HuH-7.5 (cell line): ENCODE measurements at regions not wholly inside any gene's neighbourhood (a gene's known extent, or its start where the extent isn't known, plus 50 kb on each side); places are given as distances from the start of the nearest gene placed in this dataset.
"Not testable (repeated sequence)": the region's sequence is repeated elsewhere in the genome, so short reads cannot be mapped to it uniquely, and the experiment has no call there.

Experiments used
- DNase-seq: peaks from one replicate; pipeline ENCODE4 v3.0.0; 2011; ENCODE audit warnings: low spot score

GRCh38 chr3:80618295-80619256 lies 850.8 kb upstream of the ROBO1 start:
- no peak for DNase-seq

- no peak for DNase-seq
Observed at GRCh38 chr3:80612366-80612765, 844.6 kb upstream of the ROBO1 start.

GRCh38 chr3:80608072-80608471 lies 840.3 kb upstream of the ROBO1 start:
- DNase-seq: not testable (repeated sequence)

- DNase-seq: no peak
Observed at GRCh38 chr3:80606073-80606472, 838.3 kb upstream of the ROBO1 start.

GRCh38 chr3:80601479-80601878 lies 833.7 kb upstream of the ROBO1 start:
- DNase-seq: no peak

- no peak for DNase-seq
Observed at GRCh38 chr3:80592792-80593191, 825.0 kb upstream of the ROBO1 start.

- no peak for DNase-seq
Observed at GRCh38 chr3:80586338-80586737, 818.5 kb upstream of the ROBO1 start.

GRCh38 chr3:80580146-80580545 lies 812.3 kb upstream of the ROBO1 start:
- DNase-seq: no peak

- DNase-seq: no peak
Observed at GRCh38 chr3:80564391-80564790, 796.6 kb upstream of the ROBO1 start.

- DNase-seq: no peak
Observed at GRCh38 chr3:80559701-80560100, 791.9 kb upstream of the ROBO1 start.

- no peak for DNase-seq
Observed at GRCh38 chr3:80556763-80557162, 789.0 kb upstream of the ROBO1 start.

GRCh38 chr3:80554304-80554703 lies 786.5 kb upstream of the ROBO1 start:
- no peak for DNase-seq

GRCh38 chr3:80553211-80553610 lies 785.4 kb upstream of the ROBO1 start:
- DNase-seq: no peak

- no peak for DNase-seq
Observed at GRCh38 chr3:80550174-80550573, 782.4 kb upstream of the ROBO1 start.

GRCh38 chr3:80549173-80549572 lies 781.4 kb upstream of the ROBO1 start:
- no peak for DNase-seq

GRCh38 chr3:80543154-80543553 lies 775.4 kb upstream of the ROBO1 start:
- DNase-seq: no peak

GRCh38 chr3:80542456-80542855 lies 774.7 kb upstream of the ROBO1 start:
- no peak for DNase-seq

- DNase-seq: no peak
Observed at GRCh38 chr3:80537680-80538079, 769.9 kb upstream of the ROBO1 start.

- no peak for DNase-seq
Observed at GRCh38 chr3:80535286-80535685, 767.5 kb upstream of the ROBO1 start.

GRCh38 chr3:80533553-80533952 lies 765.8 kb upstream of the ROBO1 start:
- no peak for DNase-seq

GRCh38 chr3:80526153-80526552 lies 758.4 kb upstream of the ROBO1 start:
- DNase-seq: no peak

GRCh38 chr3:80521081-80521480 lies 753.3 kb upstream of the ROBO1 start:
- DNase-seq: no peak

- no peak for DNase-seq
Observed at GRCh38 chr3:80519436-80519835, 751.6 kb upstream of the ROBO1 start.

GRCh38 chr3:80496452-80496851 lies 728.7 kb upstream of the ROBO1 start:
- DNase-seq: no peak
